ENCODE measurements at regions not wholly inside any gene's neighbourhood (a gene's known extent, or its start where the extent isn't known, plus 50 kb on each side); places are given as distances from the start of the nearest gene placed in this dataset.

DNA sequence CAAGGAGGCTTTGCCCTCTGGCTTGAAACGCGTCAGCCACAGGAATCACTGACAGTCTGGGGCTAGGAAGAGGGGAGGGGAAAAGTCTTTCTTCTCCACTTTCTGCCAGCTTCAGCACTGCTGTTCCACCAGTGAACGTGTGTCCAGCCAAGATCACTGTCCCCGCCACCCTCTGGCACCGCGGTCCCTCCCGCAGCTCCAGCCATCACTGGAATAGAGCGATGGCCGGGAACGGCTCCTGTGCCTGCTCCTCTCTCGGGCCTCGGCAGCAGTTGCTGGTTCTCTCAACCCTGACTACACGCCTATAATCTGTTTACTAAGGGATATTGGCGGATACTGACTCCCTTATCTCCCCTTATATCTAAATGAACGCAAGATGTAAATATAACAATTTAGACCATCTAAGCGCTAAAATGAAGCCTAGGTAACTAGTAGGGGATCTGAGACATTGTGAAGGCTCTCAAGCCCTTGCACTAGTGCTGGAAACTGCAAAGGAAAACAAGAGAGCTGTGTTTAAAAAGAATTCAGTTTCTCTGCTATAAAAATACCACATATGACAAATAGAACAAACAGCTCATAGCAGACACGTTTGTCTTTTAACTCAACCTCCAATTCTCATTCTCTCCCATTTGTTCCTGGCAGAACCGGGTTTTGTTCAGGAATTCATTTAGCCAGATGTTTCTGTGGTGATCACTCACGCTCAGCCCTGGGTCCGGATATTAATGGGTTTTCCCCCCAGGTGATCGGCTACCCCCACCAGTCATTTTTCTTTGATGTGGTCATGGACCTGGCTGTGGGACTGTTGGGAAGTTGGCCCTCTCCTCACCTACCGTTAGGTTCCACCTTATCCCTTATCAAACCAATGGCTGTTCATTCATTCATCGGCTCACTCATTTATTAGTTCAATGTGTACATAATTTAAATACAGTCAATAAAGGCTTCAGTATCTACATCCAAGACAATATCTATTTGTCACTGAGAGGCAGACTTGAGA lies 149.8 kb downstream of the MED10 start:
- no peak for DNase-seq

DNA sequence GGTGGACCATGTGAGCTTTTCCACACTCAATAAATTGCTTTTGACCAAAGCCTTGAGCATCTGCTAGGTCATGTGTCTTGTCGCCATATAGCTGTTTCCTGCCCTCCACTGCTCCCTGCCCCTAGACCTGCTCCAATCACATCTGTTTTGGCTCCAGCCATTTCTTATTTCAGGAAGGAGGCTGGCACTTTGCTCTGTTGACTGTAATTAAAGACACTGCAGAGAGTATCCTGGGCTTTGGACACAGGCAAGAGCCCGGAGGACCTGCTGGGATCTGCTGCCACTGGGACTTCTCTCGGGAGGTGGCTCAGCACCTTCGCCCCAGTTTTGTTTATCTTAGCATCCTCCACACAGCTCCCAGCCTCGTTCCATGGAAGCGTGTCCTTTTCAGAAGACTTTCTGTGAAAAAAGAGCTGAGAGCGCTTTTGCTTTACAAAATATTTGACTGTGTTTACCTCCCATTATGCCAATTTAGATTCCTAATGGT lies 153.2 kb downstream of the MED10 start:
- DNase-seq, result no peak

- DNase-seq, result no peak
Measured at GRCh38 chr5:6224406-6224805, 153.9 kb downstream of the MED10 start.

DNA sequence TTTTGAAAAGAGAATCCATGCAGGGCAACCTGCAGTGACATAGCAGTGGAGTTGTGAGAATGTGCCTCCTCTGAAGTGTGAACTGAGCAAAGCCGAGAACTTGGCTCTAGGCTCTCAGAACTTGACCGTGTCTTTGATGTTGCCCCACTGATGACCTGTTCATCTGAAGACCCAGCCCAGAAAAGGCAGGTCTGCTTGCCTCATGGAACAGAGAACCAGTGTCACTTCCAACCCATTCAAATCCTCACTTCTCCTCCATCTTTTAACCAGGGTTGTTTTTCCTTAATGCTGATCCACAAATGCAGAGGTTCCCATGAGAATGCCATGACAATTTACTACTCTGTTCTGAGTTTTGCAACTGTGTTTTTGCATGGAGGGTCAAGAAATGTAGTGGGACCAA lies 155.4 kb downstream of the MED10 start:
- no peak for DNase-seq

- DNase-seq, result no peak
Measured at GRCh38 chr5:6222121-6222520, 156.2 kb downstream of the MED10 start.

GRCh38 chr5:6221141-6221626 lies 157.2 kb downstream of the MED10 start:
- no peak for DNase-seq

DNA sequence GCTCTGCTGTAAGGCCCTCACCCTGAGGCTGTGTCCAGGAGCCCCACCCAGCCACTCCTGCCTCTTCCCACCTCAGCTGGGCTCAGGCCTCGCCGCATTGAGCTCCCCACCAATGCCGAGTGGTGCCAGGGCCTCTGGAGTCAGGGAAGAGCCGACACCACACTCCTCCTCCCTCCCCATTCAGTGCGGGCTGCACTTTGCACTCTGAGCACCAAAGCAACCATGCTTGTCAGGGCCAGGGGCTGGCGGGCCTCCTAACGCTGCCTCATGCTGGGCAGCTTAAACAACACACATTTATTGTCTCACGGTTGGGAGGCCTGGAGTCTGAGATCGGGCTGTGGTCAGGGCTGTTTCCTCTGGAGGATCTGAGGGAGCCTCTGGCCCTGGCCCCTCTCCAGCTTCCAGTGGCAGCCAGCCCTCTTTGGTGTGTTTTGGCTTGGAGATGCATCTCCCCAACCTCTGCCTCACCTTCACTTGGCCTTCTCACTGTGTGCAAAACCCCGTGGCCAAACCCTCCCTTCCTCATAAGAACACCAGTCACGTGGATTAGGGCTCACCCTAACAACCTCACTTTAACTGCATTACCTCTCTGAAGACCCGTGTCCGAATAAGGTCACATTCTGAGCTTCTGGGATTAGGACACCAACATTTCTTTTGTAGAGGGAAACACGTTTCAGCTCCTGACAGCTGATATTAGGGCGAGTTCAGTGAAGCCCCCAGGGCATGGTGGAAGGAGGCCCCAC lies 157.8 kb downstream of the MED10 start:
- no peak for DNase-seq

DNA sequence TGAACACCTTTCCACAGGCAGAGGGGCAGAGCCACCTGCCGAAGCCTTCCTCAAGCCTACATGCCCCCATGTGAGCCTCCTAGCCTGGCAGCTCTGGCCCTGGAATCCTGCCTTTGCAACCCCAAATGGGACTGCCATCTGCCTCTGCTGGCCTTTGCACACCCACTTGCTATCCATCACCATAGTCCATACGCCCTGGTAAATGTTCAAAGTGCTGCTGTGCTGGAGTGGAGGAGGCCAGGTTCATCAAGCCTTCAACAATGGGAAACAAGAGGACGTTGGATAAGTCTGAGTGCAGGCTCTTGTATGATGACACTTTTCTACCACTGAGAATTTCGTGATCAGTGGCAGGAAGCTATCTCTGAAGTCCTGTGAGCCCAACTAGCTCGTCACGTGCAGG lies 159.8 kb downstream of the MED10 start:
- no peak for DNase-seq

DNA sequence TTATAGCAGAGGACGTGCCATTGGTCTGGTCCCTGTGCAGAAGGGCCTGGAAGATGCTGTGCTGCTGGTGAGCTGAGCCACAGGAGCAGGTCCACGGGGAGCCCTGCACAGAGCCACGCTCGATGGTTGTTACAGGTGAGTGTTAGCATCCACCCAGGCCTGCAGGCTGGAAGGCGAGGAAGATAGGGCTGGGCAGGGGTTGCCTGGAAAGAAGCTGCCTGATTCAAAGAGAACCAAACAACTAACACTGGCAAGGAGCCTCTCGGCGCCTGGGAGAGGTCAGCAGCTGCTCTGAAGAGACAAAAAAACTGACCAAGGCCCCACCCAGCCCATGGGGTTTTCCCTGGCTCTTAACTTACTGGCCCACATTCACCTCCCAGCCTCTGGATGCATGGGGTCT lies 160.2 kb downstream of the MED10 start:
- DNase-seq, result no peak

- DNase-seq, result no peak
Measured at GRCh38 chr5:6216471-6217075, 161.8 kb downstream of the MED10 start.

- no peak for DNase-seq
Measured at GRCh38 chr5:6215891-6216290, 162.5 kb downstream of the MED10 start.

- no peak for DNase-seq
Measured at GRCh38 chr5:6212244-6212643, 166.1 kb downstream of the MED10 start.

- DNase-seq, result no peak
Measured at GRCh38 chr5:6206501-6206900, 171.8 kb downstream of the MED10 start.

GRCh38 chr5:6202968-6203365 lies 175.4 kb downstream of the MED10 start:
- DNase-seq, result no peak

GRCh38 chr5:6202149-6202967 lies 176.0 kb downstream of the MED10 start:
- no peak for DNase-seq

GRCh38 chr5:6201631-6202030 lies 176.7 kb downstream of the MED10 start:
- no peak for DNase-seq

DNA sequence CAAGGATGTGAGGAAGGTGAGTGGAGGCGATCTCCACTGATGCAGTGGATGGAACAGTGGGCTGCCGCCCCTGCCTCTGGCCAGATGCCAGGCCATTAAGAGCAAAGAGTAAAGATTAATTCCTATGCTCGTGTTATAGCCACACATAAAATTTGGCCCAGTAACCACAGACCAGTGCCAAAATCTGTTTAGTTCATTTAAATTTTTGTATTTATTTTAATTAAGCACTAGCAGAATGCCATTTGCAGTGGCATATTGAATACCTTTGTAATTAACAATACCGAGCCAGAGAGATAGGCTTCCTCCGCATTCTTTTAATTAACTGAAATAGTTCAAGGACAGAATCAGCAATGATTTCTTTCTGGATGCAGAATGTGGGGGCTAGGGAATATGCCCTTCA lies 179.8 kb downstream of the MED10 start:
- no peak for DNase-seq

DNA sequence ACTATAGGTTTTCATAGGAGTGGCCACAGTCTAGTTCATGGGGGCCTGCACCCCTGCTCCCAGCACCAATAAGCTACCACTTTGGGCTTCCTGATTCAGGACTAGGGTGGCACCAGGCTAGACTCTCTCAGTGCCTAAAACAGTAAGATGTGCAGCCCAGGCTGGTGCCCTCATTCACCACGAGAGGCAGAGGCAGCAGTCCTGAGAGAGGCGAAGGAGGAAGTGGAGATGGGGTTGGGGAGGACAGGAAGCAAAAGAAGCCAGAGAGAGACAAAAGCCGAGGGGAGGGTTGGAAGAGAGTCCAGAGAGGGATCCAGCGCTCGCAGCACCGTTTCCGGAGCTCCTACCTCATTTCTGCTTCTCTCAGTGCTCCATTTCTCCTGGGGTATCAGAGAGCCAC lies 180.9 kb downstream of the MED10 start:
- DNase-seq, result no peak

DNA sequence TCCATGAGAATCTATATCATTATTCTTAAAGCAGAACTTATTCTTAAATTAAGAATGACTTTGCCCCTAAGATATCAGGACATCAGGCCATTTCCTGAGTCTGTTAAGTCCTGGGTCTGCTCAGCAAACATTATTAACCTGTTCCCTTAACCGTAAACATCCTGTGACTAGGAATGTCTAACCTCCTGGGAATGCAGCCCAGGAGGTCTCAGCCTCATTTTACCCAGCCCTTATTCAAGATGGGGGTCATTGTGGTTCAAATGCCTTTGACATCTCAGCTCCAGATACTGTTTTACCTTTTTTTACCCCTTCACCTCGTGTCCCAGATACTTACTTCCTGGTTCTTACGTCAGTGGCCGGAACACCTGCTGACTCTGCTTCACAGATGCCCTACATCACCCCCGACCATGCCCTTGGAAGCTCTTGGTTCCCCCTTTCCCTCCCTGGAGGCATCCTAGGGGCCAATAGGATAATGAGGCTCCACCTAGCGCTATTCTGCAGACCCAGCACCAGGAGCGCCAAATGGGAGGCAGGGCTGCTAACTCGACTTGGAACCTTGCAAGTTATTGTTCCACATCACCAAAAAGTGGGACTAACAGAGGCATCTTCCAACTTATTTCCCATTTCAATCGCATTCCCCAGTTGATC lies 182.5 kb downstream of the MED10 start:
- no peak for DNase-seq

- no peak for DNase-seq
Measured at GRCh38 chr5:6194906-6195612, 183.3 kb downstream of the MED10 start.

GRCh38 chr5:6194261-6194875 lies 184.0 kb downstream of the MED10 start:
- DNase-seq, result no peak

Measured in stimulated activated CD4-positive, alpha-beta T cell treated with anti-CD3 and anti-CD28 coated beads, Interleukin-1b, Interleukin-23, amount 100 ng/mL, for 48 hours (primary cell).